OCI-LY3 (cell line): ENCODE measurements at regions not wholly inside any gene's neighbourhood (a gene's known extent, or its start where the extent isn't known, plus 50 kb on each side); places are given as distances from the start of the nearest gene placed in this dataset.

Experiments
- H2AFZ ChIP-seq: fragments of 200-600, 300-600 bp; shearing (Covaris generic); 2 replicates; pipeline ENCODE4 v1.6.0; 2014; ENCODE audit warnings: antibody characterized with exemption, low read depth, low read length
- H3K27ac ChIP-seq: fragments of 200-600, 300-600 bp; sonication (generic); 2 replicates; pipeline ENCODE4 v1.5.1; 2014; ENCODE audit warnings: mild to moderate bottlenecking, low read length, moderate library complexity, mixed read lengths
- H3K27me3 ChIP-seq: fragments of 200-600, 300-600 bp; sonication (generic); 2 replicates; pipeline ENCODE4 v1.6.1; 2014; ENCODE audit warnings: low read depth, low read length, mixed read lengths
- H3K36me3 ChIP-seq: fragments of 200-600, 300-600 bp; sonication (generic); replicated peaks from 2 replicates; pipeline ENCODE3; 2014; ENCODE audit warnings: low read depth, low read length, mixed read lengths
- H3K4me1 ChIP-seq: fragments of 300-600, 200-600 bp; sonication (generic); 2 replicates; pipeline ENCODE4 v1.6.1; 2014; ENCODE audit warnings: low read length, mixed read lengths
- H3K4me2 ChIP-seq: fragments of 200-600, 300-600 bp; sonication (generic); 2 replicates; pipeline ENCODE4 v1.6.1; 2014; ENCODE audit warnings: low read length, mixed read lengths
- H3K4me3 ChIP-seq: fragments of 300-600, 200-600 bp; sonication (generic); 2 replicates; pipeline ENCODE4 v1.5.1; 2014; ENCODE audit warnings: antibody characterized with exemption, mild to moderate bottlenecking, low read length, moderate library complexity
- H3K79me2 ChIP-seq: fragments of 300-600, 200-600 bp; shearing (Covaris generic); 2 replicates; pipeline ENCODE4 v1.6.1; 2014; ENCODE audit warnings: mild to moderate bottlenecking, low read length, mixed read lengths
- H3K9ac ChIP-seq: fragments of 300-600, 200-600 bp; shearing (Covaris generic); 2 replicates; pipeline ENCODE4 v1.6.0; 2014; ENCODE audit warnings: mild to moderate bottlenecking, low read length, moderate library complexity
- H3K9me3 ChIP-seq: fragments of 200-600, 300-600 bp; shearing (Covaris generic); 2 replicates; pipeline ENCODE4 v1.6.1; 2014; ENCODE audit warnings: low read length, mixed read lengths; ENCODE audit not compliant: insufficient read depth
- H4K20me1 ChIP-seq: fragments of 200-600, 300-600 bp; sonication (generic); 2 replicates; pipeline ENCODE4 v1.6.1; 2016; ENCODE audit warnings: low read length, mixed read lengths; ENCODE audit not compliant: insufficient read depth
- EZH2phosphoT487 ChIP-seq: fragments of 200-600 bp; shearing (Covaris generic); IDR thresholded peaks from 2 replicates; pipeline ENCODE4 v1.6.1; 2018; ENCODE audit warnings: antibody characterized with exemption, mixed run types, low read depth
- TF ChIP-seq, protein P1 (sequence below): fragments of 200-600, 300-600 bp; sonication (generic); IDR thresholded peaks from 2 replicates; pipeline ENCODE4 v1.5.1; 2014; ENCODE audit warnings: antibody characterized with exemption, low read length, low read depth

DNA sequence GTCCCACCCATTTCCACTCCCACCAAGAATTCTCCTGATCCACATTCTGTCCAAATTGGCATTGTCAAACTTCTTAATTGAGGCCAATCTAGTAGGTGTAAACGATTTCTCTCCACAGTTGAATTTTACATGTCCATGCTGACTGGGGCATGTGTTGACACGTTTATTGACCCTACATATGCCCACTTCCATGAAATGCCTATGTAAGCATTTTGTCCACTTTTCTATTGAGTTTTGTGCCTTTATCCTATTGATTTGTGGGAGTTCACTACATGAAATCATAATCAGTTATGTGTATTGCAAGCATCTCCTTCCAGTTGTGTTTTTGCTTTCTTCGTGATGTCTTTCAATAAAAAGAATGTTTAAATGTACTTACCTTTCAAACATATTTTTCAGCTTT, 141.7 kb upstream of the NSMCE3 start:
- no peak for TF ChIP-seq EZH2phosphoT487
- TF ChIP-seq, protein P1, sequence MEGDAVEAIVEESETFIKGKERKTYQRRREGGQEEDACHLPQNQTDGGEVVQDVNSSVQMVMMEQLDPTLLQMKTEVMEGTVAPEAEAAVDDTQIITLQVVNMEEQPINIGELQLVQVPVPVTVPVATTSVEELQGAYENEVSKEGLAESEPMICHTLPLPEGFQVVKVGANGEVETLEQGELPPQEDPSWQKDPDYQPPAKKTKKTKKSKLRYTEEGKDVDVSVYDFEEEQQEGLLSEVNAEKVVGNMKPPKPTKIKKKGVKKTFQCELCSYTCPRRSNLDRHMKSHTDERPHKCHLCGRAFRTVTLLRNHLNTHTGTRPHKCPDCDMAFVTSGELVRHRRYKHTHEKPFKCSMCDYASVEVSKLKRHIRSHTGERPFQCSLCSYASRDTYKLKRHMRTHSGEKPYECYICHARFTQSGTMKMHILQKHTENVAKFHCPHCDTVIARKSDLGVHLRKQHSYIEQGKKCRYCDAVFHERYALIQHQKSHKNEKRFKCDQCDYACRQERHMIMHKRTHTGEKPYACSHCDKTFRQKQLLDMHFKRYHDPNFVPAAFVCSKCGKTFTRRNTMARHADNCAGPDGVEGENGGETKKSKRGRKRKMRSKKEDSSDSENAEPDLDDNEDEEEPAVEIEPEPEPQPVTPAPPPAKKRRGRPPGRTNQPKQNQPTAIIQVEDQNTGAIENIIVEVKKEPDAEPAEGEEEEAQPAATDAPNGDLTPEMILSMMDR: no peak
- H3K4me3 ChIP-seq: no peak overlapping the region
- no peaks in the 10 kb centered on the region for H3K4me1 ChIP-seq
- no peaks in the 10 kb centered on the region for H3K79me2 ChIP-seq
- no peak overlapping the region for H3K9ac ChIP-seq
- H3K27me3 ChIP-seq: peaks cover 4% of the 10 kb centered on the region
- no peak overlapping the region for H3K4me2 ChIP-seq
- H2AFZ ChIP-seq: no peak overlapping the region
- no peaks in the 10 kb centered on the region for H3K9me3 ChIP-seq
- H3K36me3 ChIP-seq: no peaks in the 10 kb centered on the region
- H3K27ac ChIP-seq: no peak overlapping the region
- no peaks in the 10 kb centered on the region for H4K20me1 ChIP-seq

DNA sequence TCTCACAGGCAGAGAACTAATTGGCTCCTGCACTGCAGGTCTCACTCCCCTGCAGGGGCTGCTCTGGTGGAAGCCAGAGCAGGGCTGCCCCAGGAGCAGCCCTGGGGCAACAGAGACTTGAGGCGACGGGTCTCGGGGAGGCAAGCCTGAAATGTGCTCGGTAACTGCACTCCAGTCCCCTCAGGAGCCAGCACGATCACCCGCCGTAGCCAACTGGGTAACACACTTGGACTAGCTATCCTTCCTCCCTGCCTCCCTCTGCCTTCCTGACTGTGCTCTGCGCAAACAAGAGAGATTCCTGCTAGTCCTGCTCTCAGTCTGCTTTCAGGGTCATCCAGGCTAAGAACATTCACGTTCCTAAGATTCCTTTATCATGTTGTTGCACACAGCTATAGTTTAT, 140.7 kb upstream of the NSMCE3 start:
- no peak overlapping the region for H2AFZ ChIP-seq
- peaks cover 4% of the 10 kb centered on the region for H3K27me3 ChIP-seq
- H3K4me2 ChIP-seq: no peak overlapping the region
- H3K9me3 ChIP-seq: no peaks in the 10 kb centered on the region
- no peaks in the 10 kb centered on the region for H4K20me1 ChIP-seq
- H3K36me3 ChIP-seq: no peaks in the 10 kb centered on the region
- TF ChIP-seq EZH2phosphoT487: no peak
- TF ChIP-seq, protein P1: no peak
- no peak overlapping the region for H3K27ac ChIP-seq
- no peaks in the 10 kb centered on the region for H3K4me1 ChIP-seq
- H3K9ac ChIP-seq: no peak overlapping the region
- H3K4me3 ChIP-seq: no peak overlapping the region
- no peaks in the 10 kb centered on the region for H3K79me2 ChIP-seq

DNA sequence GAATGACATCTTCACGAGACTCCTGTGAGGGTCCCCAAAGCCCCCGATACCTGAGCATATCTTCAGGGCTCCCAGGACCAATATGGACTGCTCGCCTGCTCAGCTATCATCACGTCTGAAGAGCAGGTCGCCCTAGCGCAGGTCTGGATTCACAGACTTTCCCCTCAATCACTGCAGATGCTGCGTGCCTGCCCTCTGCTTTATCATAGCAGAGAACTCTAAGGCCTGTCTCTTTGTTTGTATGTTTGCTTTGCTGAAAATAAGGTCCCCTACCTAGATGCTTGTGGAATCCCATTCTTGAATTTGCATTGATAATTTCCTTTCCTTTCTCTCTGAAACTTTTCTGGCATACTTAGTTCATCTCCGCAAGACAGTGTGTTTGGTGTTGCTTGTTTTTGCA, 140.3 kb upstream of the NSMCE3 start:
- Histone ChIP-seq H3K4me3 (no peak overlapping the region), H3K79me2 (no peaks in the 10 kb centered on the region), H3K4me2 (no peak overlapping the region), H3K9ac (no peak overlapping the region), H3K36me3 (no peaks in the 10 kb centered on the region), H2AFZ (no peak overlapping the region), H3K4me1 (no peaks in the 10 kb centered on the region), H4K20me1 (no peaks in the 10 kb centered on the region), H3K27me3 (peaks cover 4% of the 10 kb centered on the region), H3K27ac (no peak overlapping the region), H3K9me3 (no peaks in the 10 kb centered on the region)
- no peak for TF ChIP-seq EZH2phosphoT487
- TF ChIP-seq, protein P1: no peak

DNA sequence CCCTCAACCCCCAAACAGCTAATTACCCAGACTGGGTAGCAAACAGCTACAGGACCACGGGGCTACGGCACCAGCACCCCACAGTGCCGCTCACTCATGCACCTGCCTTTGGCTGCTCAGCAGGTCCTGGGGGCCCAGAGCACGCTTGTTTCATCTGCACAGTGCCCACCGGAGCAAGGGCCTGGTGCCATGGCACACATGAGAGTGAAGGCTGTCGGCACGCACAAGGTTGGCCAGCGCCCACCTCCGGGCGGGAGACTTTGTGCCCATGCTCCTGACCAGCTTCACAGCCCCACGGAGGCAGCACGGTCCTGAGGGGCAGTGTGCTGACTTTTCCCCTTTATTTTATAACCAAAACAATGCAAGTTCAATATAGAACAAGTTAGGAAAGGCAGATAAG, 135.9 kb upstream of the NSMCE3 start:
- H3K4me3 ChIP-seq: no peak overlapping the region
- TF ChIP-seq, protein P1: no peak
- TF ChIP-seq EZH2phosphoT487: no peak
- H4K20me1 ChIP-seq: no peaks in the 10 kb centered on the region
- H3K27me3 ChIP-seq: no peaks in the 10 kb centered on the region; the same call in 1 of the 2 replicates
- no peaks in the 10 kb centered on the region for H3K9me3 ChIP-seq
- H3K9ac ChIP-seq: no peak overlapping the region
- H3K36me3 ChIP-seq: no peaks in the 10 kb centered on the region
- no peaks in the 10 kb centered on the region for H3K4me1 ChIP-seq
- H2AFZ ChIP-seq: no peak overlapping the region
- H3K79me2 ChIP-seq: no peaks in the 10 kb centered on the region
- no peak overlapping the region for H3K4me2 ChIP-seq
- no peak overlapping the region for H3K27ac ChIP-seq
